Peyer's patch (tissue), 4 donors: ENCODE measurements at regions not wholly inside any gene's neighbourhood (a gene's known extent, or its start where the extent isn't known, plus 50 kb on each side); places are given as distances from the start of the nearest gene placed in this dataset.

Experiments
- DNase-seq, 3 donors: peaks; one replicate each; pipeline ENCODE4 v3.0.0-alpha.2; 2017 to 2019
- H3K27ac ChIP-seq, 4 donors: fragments of 200-600 bp; sonication (generic); one replicate each; pipeline ENCODE4 v1.5.1; 2016 to 2019
- H3K27me3 ChIP-seq, 2 donors: fragments of 200-600 bp; sonication (generic); one replicate each; pipeline ENCODE4 v1.5.1; 2019
- H3K36me3 ChIP-seq, 3 donors: fragments of 200-600 bp; sonication (generic); one replicate each; pipeline ENCODE4 v1.5.1; 2016 to 2019
- H3K4me1 ChIP-seq, 4 donors: fragments of 200-600 bp; sonication (generic); one replicate each; pipeline ENCODE4 v1.5.1; 2016 to 2019
- H3K4me3 ChIP-seq, 4 donors: fragments of 200-600 bp; sonication (generic); 1 replicate in 3 of 4; 2 replicates in 1 of 4; pipeline ENCODE4 v1.5.1; 2016 to 2019; ENCODE audit warnings: mild to moderate bottlenecking in 1 of 4
- H3K9me3 ChIP-seq, 4 donors: fragments of 200-600 bp; sonication (generic); one replicate each; pipeline ENCODE4 v1.5.1; 2016 to 2019; ENCODE audit warnings: mild to moderate bottlenecking in 1 of 4
- POLR2A ChIP-seq, 2 donors: fragments of 450-650 bp; IDR thresholded peaks; one replicate each; pipeline ENCODE4 v1.5.1; 2017; ENCODE audit warnings: antibody characterized with exemption in 2 of 2, mild to moderate bottlenecking in 2 of 2, moderate library complexity in 2 of 2
- TF ChIP-seq, protein P1 (sequence below), 6 experiments: fragments of 450-650 bp in 4 of 6; fragments of 200-600 bp in 2 of 6; sonication (generic) in 1 of 6; IDR thresholded peaks; one replicate each; pipeline ENCODE4 v1.5.1; 2017 to 2019; ENCODE audit warnings: antibody characterized with exemption in 6 of 6, mild to moderate bottlenecking in 3 of 6, moderate library complexity in 1 of 6

DNA sequence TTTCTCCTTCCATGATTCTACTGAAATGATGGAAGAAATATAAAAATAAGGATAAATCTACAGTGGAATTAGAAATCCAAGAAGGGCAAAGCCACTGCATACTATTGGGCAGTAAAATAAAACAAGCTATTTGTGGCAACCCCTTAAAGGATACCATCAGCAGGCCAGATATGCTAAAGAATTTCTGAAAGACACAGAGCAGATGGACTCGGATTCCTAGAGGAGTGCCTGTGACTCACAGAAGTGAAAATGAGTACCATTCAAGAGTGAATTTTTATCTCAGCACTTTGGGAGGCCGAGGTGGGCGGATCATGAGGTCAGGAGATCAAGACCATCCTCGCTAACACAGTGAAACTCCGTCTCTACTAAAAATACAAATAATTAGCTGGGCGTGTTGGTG, 318.1 kb downstream of the LRIG3 start:
- H3K9me3 ChIP-seq = no peaks in the 10 kb centered on the region
- no peak overlapping the region for H3K27ac ChIP-seq
- H3K4me3 ChIP-seq = no peak overlapping the region
- DNase-seq = no peak
- H3K27me3 ChIP-seq = no peaks in the 10 kb centered on the region
- no peaks in the 10 kb centered on the region for H3K4me1 ChIP-seq
- no peaks in the 10 kb centered on the region for H3K36me3 ChIP-seq
- TF ChIP-seq POLR2A (IDR thresholded peaks at IDR 0.05) = no peak
- TF ChIP-seq, protein P1, sequence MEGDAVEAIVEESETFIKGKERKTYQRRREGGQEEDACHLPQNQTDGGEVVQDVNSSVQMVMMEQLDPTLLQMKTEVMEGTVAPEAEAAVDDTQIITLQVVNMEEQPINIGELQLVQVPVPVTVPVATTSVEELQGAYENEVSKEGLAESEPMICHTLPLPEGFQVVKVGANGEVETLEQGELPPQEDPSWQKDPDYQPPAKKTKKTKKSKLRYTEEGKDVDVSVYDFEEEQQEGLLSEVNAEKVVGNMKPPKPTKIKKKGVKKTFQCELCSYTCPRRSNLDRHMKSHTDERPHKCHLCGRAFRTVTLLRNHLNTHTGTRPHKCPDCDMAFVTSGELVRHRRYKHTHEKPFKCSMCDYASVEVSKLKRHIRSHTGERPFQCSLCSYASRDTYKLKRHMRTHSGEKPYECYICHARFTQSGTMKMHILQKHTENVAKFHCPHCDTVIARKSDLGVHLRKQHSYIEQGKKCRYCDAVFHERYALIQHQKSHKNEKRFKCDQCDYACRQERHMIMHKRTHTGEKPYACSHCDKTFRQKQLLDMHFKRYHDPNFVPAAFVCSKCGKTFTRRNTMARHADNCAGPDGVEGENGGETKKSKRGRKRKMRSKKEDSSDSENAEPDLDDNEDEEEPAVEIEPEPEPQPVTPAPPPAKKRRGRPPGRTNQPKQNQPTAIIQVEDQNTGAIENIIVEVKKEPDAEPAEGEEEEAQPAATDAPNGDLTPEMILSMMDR (IDR thresholded peaks at IDR 0.05) = no peak

DNA sequence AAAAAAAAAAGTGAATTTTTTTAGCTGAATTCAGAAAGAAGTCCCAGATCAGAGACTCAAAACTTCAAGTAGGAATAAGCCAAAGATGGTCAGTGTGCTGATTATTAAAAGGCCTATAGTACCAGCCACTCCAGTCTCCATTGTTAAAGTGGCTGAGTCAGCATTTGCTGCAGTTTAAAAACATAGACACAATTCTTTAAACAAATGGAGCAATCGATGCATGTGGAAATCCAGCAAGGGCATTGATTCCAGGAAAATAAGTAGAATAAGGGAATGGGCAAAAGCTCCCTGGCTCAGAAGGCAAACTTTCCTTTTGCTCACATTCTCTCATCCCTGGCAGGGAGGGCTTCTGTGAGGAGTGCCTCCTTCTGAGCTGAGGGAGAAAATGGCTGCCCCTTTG, 317.6 kb downstream of the LRIG3 start:
- H3K27ac ChIP-seq = no peak overlapping the region
- H3K4me1 ChIP-seq = no peaks in the 10 kb centered on the region
- no peaks in the 10 kb centered on the region for H3K9me3 ChIP-seq
- H3K27me3 ChIP-seq = no peaks in the 10 kb centered on the region
- no peak overlapping the region for H3K4me3 ChIP-seq
- no peak for DNase-seq
- no peak for TF ChIP-seq POLR2A (IDR thresholded peaks at IDR 0.05)
- TF ChIP-seq, protein P1 (IDR thresholded peaks at IDR 0.05) = no peak
- no peaks in the 10 kb centered on the region for H3K36me3 ChIP-seq

DNA sequence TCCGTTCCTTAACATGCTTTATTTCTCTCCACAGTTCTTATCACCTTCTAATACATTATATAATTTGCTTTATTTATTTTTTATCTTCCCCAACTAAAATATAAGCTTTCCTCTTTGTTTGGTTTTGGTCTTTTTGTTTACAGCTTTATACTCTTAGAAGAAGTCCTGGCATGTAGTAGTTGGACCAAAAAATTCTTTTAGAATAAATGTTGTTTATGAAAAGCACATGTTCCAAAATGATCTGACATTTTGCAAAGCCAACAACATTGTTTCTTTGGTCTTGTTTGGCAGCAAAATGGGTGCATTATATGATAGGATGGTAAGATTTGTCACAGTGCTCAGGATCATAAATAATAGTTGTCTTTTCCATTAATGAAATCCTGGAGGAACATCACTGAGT, 312.5 kb downstream of the LRIG3 start:
- H3K36me3 ChIP-seq = no peaks in the 10 kb centered on the region
- H3K27me3 ChIP-seq = no peaks in the 10 kb centered on the region
- no peaks in the 10 kb centered on the region for H3K9me3 ChIP-seq

DNA sequence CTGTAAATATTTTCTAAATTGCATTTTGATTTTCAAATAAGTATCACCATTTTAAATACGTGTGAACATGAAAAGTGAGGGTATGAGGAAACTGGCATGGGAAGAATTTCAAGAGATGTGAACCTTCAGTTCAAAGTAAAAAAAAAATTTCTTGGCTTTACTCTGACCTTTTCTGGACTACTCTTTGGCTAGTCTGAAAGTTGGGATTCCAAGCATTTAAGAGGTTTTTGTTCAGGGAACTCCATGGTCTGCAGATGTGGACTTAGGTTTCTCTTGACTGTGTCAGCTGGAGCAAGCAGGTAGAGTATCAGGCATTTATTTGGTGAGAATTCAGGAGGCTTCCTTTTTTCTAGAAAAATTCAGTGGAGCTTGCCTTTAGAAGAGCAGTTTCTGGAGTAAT, 311.6 kb downstream of the LRIG3 start:
- no peaks in the 10 kb centered on the region for H3K9me3 ChIP-seq
- no peak overlapping the region for H3K27ac ChIP-seq
- no peak overlapping the region for H3K4me3 ChIP-seq
- no peak for DNase-seq
- H3K36me3 ChIP-seq = no peaks in the 10 kb centered on the region
- no peaks in the 10 kb centered on the region for H3K4me1 ChIP-seq
- TF ChIP-seq, protein P1 (IDR thresholded peaks at IDR 0.05) = no peak
- no peak for TF ChIP-seq POLR2A (IDR thresholded peaks at IDR 0.05)
- H3K27me3 ChIP-seq = no peaks in the 10 kb centered on the region

More for the DNA sequence above, 312.5 kb downstream of the LRIG3 start:
- TF ChIP-seq, protein P1 (IDR thresholded peaks at IDR 0.05) = no peak
- TF ChIP-seq POLR2A (IDR thresholded peaks at IDR 0.05) = no peak
- no peak overlapping the region for H3K4me3 ChIP-seq
- H3K27ac ChIP-seq = no peak overlapping the region
- no peaks in the 10 kb centered on the region for H3K4me1 ChIP-seq
- no peak for DNase-seq

DNA sequence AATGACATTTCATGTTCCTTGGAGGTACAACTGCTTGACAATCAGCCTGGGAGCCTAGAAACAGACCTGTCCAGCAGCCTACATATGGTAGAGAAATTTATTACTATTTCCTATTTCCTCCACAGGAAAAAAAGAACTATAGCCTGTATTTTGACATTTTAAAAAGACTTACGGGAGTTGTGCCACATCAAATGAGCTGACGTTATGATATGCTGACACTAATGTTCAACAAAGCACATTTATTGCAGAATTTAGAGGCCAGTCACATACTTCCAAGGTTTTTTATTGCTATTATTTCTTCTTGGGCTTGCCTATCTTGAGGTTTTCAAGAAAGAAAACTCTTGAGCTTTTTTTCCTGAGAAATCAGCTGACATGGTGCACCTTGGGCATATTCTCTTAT, 305.3 kb downstream of the LRIG3 start:
- H3K4me3 ChIP-seq = no peak overlapping the region
- no peak for DNase-seq
- TF ChIP-seq POLR2A (IDR thresholded peaks at IDR 0.05) = no peak
- TF ChIP-seq, protein P1 (IDR thresholded peaks at IDR 0.05) = no peak

DNA sequence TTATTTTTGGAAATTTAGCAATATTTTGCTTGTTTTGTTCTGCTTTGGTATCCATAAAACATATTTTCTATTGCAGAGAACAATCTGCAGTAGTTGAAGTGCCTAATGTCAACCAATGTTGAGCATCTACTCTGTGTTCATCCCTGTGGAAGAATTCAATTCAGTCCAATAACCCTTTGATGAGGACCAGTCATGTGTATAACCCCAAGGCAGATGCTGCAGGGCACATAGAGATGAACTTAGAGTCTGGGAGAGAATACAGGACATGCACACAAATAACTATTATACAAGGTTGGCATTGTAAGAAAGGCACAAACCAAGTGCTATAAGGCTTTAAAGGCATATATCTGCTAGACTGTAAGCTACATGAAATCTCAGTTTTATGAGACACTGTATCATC, 304.7 kb downstream of the LRIG3 start:
- H3K4me1 ChIP-seq = no peaks in the 10 kb centered on the region
- H3K27ac ChIP-seq = no peak overlapping the region
- H3K27me3 ChIP-seq = no peaks in the 10 kb centered on the region
- no peaks in the 10 kb centered on the region for H3K9me3 ChIP-seq
- H3K4me3 ChIP-seq = no peak overlapping the region
- H3K36me3 ChIP-seq = no peaks in the 10 kb centered on the region
- no peak for DNase-seq
- TF ChIP-seq, protein P1 (IDR thresholded peaks at IDR 0.05) = no peak
- TF ChIP-seq POLR2A (IDR thresholded peaks at IDR 0.05) = no peak

More for the DNA sequence above, 305.3 kb downstream of the LRIG3 start:
- Histone ChIP-seq H3K36me3 (no peaks in the 10 kb centered on the region), H3K9me3 (no peaks in the 10 kb centered on the region), H3K27me3 (no peaks in the 10 kb centered on the region), H3K27ac (no peak overlapping the region), H3K4me1 (no peaks in the 10 kb centered on the region)
